ENCODE measurements at regions not wholly inside any gene's neighbourhood (a gene's known extent, or its start where the extent isn't known, plus 50 kb on each side); places are given as distances from the start of the nearest gene placed in this dataset.

- peak; percentile 38 for DNase-seq (ENCODE audit: low spot score)
Observed at GRCh38 chr4:38591617-38592337, 72.2 kb upstream of the KLF3 start.

DNA sequence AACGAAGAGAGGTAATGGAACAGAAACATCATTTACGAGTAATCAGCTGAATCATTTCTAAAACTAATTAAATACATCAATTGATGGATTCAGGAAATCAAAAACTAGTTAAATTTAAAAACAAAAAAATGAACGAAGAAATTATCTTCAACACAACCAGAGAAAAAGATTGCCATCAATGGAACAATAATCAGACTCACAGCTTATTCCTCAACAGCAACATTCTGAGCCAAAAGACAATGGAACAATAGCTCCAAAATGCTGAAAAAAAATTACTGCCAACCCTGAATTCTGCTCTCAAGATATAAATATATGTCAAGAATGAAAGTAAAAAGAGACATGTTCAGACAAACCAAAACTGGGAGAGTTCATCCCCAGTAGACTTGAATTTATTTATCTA, 65.5 kb upstream of the KLF3 start:
- no peak for DNase-seq (ENCODE audit: low spot score)

GRCh38 chr4:38600575-38600974, 63.4 kb upstream of the KLF3 start:
- no peak for DNase-seq (ENCODE audit: low spot score)

DNA sequence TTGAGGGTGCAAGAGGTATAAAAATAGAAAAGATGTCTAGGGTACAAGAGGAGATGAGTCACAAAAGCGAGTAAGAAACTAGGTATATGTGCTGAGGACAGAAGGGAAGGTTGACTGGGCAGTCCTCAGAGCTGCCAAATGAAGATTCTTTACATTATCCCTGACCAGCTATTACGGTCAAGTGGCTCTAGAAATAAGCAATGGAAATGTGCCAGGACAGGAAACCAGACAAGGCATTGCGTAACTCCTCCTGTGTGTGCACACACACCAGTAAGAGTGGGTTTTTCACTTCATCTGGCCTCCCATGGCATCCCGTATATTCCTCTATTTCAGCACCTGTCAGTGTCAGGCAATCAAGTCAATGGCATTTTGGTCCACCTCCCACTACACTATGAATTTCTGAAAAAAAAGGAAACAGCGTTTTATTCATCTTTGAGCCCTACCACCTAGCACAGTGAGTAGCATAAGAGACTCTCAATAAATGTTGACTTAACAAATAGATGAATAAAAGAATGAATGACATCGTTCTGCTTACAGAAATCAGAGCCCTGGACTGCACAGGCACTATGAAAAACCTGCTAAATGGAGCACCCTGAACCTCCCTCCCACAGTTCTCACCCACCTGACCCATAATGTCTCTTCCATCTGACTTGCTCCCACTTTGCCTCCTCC, 62.6 kb upstream of the KLF3 start:
- DNase-seq (ENCODE audit: low spot score), result peak; percentile 52

DNA sequence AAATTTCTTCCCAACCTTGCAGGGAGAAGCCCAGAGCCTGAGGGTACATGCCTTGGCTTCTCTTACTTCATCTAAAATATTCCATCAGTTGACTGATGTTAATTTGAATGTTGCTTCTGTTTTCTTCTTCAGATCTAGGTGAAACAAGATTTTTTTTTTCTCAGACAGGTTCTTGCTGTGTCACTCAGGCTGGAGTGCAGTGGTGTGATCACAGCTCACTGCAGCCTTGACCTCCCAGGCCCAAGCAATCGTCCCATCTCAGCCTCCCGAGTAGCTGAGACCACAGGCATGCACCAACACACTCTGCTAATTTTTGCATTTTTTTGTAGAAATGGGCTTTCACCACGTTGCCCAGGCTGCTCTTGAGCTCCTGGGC, 62.1 kb upstream of the KLF3 start:
- no peak for DNase-seq (ENCODE audit: low spot score)

DNA sequence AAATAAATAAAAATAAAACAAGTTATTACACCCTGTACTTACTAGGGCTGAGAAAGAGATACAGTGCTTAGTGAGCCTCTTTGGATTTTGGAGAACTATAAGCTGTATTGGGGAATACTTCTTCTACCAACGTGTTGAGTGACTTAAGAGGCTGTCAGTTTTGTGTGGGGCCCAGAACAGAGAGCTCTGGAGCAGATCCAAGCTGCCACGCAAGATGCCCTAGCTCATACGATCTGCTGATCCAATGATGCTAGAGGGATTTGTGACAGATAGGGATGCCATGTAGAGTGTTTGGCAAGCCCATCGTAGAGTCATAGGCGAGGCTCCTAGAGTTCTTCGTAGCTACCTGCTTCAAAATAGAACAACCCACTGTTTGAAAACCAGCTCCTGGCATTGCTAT, 60.3 kb upstream of the KLF3 start:
- no peak for DNase-seq (ENCODE audit: low spot score)

GRCh38 chr4:38605181-38605752, 58.7 kb upstream of the KLF3 start:
- no peak for DNase-seq (ENCODE audit: low spot score)

DNA sequence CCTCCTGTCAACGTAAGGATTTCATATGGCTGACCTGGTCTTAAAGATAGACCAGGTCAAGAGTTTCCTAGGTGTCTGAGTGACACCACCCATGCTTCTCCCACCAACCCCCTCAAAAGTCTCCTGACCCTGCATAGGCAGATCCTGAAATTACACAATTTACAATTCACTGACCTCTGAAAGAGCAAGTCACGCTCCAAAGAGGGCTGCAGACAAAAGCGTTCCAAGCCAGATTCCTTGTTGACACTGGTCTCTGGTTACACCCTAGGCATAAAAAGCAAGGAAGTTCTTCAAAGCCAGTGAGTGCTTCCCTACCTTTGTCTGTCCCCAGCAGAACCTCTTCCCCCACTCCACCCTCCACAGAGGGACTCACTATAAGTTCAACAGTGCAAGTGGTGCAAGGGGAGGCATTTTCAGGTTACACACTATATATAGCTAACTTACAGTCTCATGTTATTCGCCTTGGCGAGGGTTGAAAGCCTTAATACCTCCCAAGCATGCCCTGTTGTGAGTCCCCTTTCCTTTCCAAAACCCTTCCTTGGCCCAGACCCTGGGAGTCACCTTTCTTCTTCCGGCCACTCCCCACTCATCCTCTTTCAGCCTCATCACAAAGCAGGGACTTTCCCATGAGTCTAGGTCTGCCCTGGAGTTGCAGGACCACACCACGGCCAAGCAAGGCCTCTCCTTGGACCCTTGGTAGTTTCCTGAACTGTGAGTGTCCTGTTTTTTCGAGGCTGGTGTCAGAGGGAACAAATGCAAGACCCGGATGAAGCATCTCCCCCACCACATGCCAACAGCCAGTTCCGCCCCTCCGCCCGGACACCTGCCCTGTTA, 58.0 kb upstream of the KLF3 start:
- no peak for DNase-seq (ENCODE audit: low spot score)

- DNase-seq (ENCODE audit: low spot score), result no peak
Observed at GRCh38 chr4:38606587-38606905, 57.5 kb upstream of the KLF3 start.

GRCh38 chr4:38609614-38610013, 54.4 kb upstream of the KLF3 start:
- DNase-seq (ENCODE audit: low spot score), result no peak

DNA sequence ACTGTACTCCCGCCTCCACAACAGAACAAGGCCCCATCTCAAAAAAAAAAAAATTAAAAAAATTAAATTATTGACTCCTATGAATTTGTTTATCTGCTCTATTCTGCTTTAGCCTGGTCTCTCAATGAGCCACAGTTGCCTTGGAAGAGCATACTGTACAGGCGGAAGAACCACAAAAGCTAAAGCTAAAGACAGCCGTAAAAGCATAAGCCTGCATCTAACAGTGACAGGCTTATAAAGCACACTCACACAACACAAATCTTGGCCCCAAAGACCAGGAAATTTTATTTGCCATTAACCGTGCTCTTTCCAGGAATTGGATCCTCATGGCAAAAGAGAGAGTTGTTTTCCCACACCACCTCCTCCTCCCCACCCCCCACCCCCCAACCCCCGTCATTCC, 53.5 kb upstream of the KLF3 start:
- DNase-seq (ENCODE audit: low spot score), result no peak

- DNase-seq (ENCODE audit: low spot score), result no peak
Observed at GRCh38 chr4:38610966-38611431, 53.0 kb upstream of the KLF3 start.

DNA sequence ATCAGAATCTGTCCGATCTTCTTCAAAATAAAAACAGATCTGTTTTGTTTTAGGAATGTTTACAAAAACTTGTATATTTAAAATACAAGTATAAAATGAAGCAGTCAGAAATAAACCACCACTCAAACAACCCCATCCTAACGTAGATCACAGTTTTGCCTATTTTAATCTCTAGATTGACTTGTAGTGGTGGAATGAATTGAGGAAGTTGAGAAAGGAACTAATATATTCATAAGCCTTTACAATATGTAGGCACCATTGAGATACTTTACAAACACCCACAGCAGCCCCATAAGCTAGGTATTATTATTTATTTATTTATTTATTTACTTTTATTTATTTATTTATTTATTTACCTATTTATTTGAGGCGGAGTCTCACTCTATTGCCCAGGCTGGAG, 52.3 kb upstream of the KLF3 start:
- DNase-seq (ENCODE audit: low spot score), result no peak

- DNase-seq (ENCODE audit: low spot score), result no peak
Observed at GRCh38 chr4:38612646-38613414, 51.2 kb upstream of the KLF3 start.

All from mucosa of gallbladder (tissue), 1 donor.